ENCODE measurements at regions not wholly inside any gene's neighbourhood (a gene's known extent, or its start where the extent isn't known, plus 50 kb on each side); places are given as distances from the start of the nearest gene placed in this dataset.

DNA sequence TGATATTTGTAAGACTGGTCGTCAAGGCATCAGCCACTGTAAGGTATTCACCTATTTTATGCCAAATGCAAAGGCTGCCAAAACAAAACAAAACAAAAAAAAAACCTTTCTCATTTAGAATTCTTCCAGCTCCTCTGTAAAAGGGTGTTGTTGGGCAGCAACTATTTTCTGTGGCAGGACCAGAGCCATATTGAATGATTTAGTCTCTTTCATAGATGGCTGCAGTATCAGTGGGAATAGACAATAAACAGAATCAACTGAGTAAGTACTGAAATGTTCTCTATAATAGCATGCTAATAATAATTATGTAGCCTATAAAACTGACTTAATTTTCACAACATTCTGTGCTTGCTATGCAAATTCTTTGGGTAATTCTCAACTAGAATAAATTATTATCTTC is 389.7 kb upstream of the PABPC4L start:
- DNase-seq (ENCODE audit: extremely low spot score): no peak
- POLR2A ChIA-PET: no interaction called here

DNA sequence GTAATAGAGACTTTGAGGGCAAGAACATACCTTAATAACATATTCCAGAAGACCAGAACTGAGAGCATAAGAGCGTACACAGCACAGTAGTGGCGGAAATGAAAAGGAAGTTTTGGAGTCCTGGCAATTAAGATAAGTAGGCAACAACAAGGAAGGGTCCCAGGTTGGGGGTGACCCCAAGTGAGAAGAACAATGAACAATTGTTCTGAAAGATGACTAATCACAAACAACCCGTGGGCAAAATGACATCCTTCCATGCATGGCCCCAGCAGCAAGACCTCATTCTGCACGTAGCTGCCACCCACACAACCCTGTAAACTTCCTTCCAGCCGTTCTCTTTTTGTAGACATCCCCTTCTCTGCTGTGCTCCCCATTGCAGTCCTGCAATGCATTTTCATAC is 384.4 kb upstream of the PABPC4L start:
- ChIA-PET POLR2A (no interaction called here), CTCF (no interaction called here)
- no peak for TF ChIP-seq CTBP1 (IDR thresholded peaks at IDR 0.05; ENCODE audit: borderline replicate concordance)
- no peak for TF ChIP-seq HDGF (IDR thresholded peaks at IDR 0.05; ENCODE audit: borderline replicate concordance)
- TF ChIP-seq TARDBP (IDR thresholded peaks at IDR 0.05): no peak
- TF ChIP-seq, protein P1, sequence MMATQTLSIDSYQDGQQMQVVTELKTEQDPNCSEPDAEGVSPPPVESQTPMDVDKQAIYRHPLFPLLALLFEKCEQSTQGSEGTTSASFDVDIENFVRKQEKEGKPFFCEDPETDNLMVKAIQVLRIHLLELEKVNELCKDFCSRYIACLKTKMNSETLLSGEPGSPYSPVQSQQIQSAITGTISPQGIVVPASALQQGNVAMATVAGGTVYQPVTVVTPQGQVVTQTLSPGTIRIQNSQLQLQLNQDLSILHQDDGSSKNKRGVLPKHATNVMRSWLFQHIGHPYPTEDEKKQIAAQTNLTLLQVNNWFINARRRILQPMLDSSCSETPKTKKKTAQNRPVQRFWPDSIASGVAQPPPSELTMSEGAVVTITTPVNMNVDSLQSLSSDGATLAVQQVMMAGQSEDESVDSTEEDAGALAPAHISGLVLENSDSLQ (IDR thresholded peaks at IDR 0.05): no peak
- no peak for TF ChIP-seq FOXM1 (IDR thresholded peaks at IDR 0.05; ENCODE audit: borderline replicate concordance)
- no peak for TF ChIP-seq ZNF384 (IDR thresholded peaks at IDR 0.05)
- no peak for TF ChIP-seq BHLHE40 (IDR thresholded peaks at IDR 0.05; ENCODE audit: borderline replicate concordance)
- TF ChIP-seq LEF1 (IDR thresholded peaks at IDR 0.05; ENCODE audit: borderline replicate concordance): no peak
- TF ChIP-seq SP1 (IDR thresholded peaks at IDR 0.05): no peak
- no peak for TF ChIP-seq L3MBTL2 (conservative IDR thresholded peaks at IDR 0.05)
- TF ChIP-seq ARNT (IDR thresholded peaks at IDR 0.05): no peak
- TF ChIP-seq NFRKB (IDR thresholded peaks at IDR 0.05): no peak
- no peak for TF ChIP-seq ELF4 (IDR thresholded peaks at IDR 0.05)
- TF ChIP-seq FOXA1 (IDR thresholded peaks at IDR 0.05): no peak
- TF ChIP-seq SUZ12 (IDR thresholded peaks at IDR 0.05): no peak
- no peak for DNase-seq (ENCODE audit: extremely low spot score)

More for the DNA sequence above, 389.7 kb upstream of the PABPC4L start:
- TF ChIP-seq L3MBTL2 (conservative IDR thresholded peaks at IDR 0.05) (no peak), FOXA1 (IDR thresholded peaks at IDR 0.05) (no peak), CTBP1 (IDR thresholded peaks at IDR 0.05; ENCODE audit: borderline replicate concordance) (no peak), FOXM1 (IDR thresholded peaks at IDR 0.05; ENCODE audit: borderline replicate concordance) (no peak), BHLHE40 (IDR thresholded peaks at IDR 0.05; ENCODE audit: borderline replicate concordance) (no peak), HDGF (IDR thresholded peaks at IDR 0.05; ENCODE audit: borderline replicate concordance) (no peak), NFRKB (IDR thresholded peaks at IDR 0.05) (no peak), TARDBP (IDR thresholded peaks at IDR 0.05) (no peak), ZNF384 (IDR thresholded peaks at IDR 0.05) (no peak), FOXK2 (IDR thresholded peaks at IDR 0.05) (no peak)
- TF ChIP-seq, protein P1 (IDR thresholded peaks at IDR 0.05): no peak
- CTCF ChIA-PET: no interaction called here

DNA sequence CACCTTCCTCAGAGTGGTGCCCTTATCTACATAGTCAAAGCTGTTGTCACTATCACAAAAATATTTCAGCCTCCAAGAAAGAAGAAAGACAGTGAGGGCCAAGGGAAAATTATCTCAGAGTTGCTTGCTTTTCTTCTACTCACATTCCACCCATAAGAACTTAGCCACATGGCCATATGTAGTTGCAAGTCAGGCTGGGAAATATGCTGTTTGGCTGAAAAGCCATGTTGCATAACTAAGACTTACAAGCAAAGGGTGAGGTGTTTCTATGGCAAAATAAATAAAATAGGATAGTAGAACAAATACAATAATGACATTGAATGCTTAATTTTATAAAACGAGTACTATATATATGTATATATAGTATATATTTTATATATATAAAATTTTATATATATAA is 365.9 kb upstream of the PABPC4L start:
- CTCF ChIA-PET: no interaction called here
- no peak for DNase-seq (ENCODE audit: extremely low spot score)
- no peak for TF ChIP-seq HDGF (IDR thresholded peaks at IDR 0.05; ENCODE audit: borderline replicate concordance)
- no peak for TF ChIP-seq FOXM1 (IDR thresholded peaks at IDR 0.05; ENCODE audit: borderline replicate concordance)
- no peak for TF ChIP-seq ZNF384 (IDR thresholded peaks at IDR 0.05)
- TF ChIP-seq LEF1 (IDR thresholded peaks at IDR 0.05; ENCODE audit: borderline replicate concordance): no peak
- TF ChIP-seq ELF4 (IDR thresholded peaks at IDR 0.05): no peak
- TF ChIP-seq FOXA1 (IDR thresholded peaks at IDR 0.05): no peak
- no peak for TF ChIP-seq L3MBTL2 (conservative IDR thresholded peaks at IDR 0.05)
- TF ChIP-seq TARDBP (IDR thresholded peaks at IDR 0.05): no peak
- no peak for TF ChIP-seq FOXK2 (IDR thresholded peaks at IDR 0.05)
- no peak for TF ChIP-seq SUZ12 (IDR thresholded peaks at IDR 0.05)
- TF ChIP-seq, protein P1 (IDR thresholded peaks at IDR 0.05): no peak
- no peak for TF ChIP-seq ARNT (IDR thresholded peaks at IDR 0.05)
- no peak for TF ChIP-seq BHLHE40 (IDR thresholded peaks at IDR 0.05; ENCODE audit: borderline replicate concordance)
- no peak for TF ChIP-seq NFRKB (IDR thresholded peaks at IDR 0.05)
- no peak for TF ChIP-seq SP1 (IDR thresholded peaks at IDR 0.05)
- TF ChIP-seq CTBP1 (IDR thresholded peaks at IDR 0.05; ENCODE audit: borderline replicate concordance): no peak
- POLR2A ChIA-PET: no interaction called here

DNA sequence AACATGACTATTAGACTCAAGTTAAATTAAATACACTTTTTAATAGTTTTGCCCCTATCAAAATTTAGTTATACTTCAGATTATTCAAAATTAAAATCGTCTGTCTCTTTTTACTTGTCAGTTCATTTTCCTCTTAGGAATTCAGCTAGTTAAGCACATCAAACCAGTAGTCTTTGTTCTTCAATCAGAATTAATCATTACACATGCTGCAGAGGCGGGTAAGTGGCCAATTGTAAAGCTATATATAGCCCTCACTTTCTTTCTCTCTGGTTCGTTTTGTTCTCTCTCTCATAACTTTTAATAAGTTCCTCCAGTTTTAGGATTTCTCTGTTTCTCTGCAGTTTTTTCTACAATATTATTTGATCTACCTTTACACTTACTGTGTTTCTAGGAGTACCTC is 359.1 kb upstream of the PABPC4L start:
- POLR2A ChIA-PET: no interaction called here
- CTCF ChIA-PET: no interaction called here
- TF ChIP-seq, protein P1 (IDR thresholded peaks at IDR 0.05): no peak
- TF ChIP-seq FOXK2 (IDR thresholded peaks at IDR 0.05): no peak
- no peak for TF ChIP-seq FOXM1 (IDR thresholded peaks at IDR 0.05; ENCODE audit: borderline replicate concordance)
- TF ChIP-seq BHLHE40 (IDR thresholded peaks at IDR 0.05; ENCODE audit: borderline replicate concordance): no peak
- TF ChIP-seq CTBP1 (IDR thresholded peaks at IDR 0.05; ENCODE audit: borderline replicate concordance): no peak
- no peak for TF ChIP-seq LEF1 (IDR thresholded peaks at IDR 0.05; ENCODE audit: borderline replicate concordance)
- TF ChIP-seq ARNT (IDR thresholded peaks at IDR 0.05): no peak
- TF ChIP-seq SUZ12 (IDR thresholded peaks at IDR 0.05): no peak
- no peak for TF ChIP-seq ZNF384 (IDR thresholded peaks at IDR 0.05)
- no peak for TF ChIP-seq FOXA1 (IDR thresholded peaks at IDR 0.05)
- no peak for TF ChIP-seq L3MBTL2 (conservative IDR thresholded peaks at IDR 0.05)
- no peak for TF ChIP-seq HDGF (IDR thresholded peaks at IDR 0.05; ENCODE audit: borderline replicate concordance)
- no peak for TF ChIP-seq ELF4 (IDR thresholded peaks at IDR 0.05)
- TF ChIP-seq SP1 (IDR thresholded peaks at IDR 0.05): no peak
- no peak for TF ChIP-seq TARDBP (IDR thresholded peaks at IDR 0.05)
- no peak for TF ChIP-seq NFRKB (IDR thresholded peaks at IDR 0.05)
- DNase-seq (ENCODE audit: extremely low spot score): no peak

DNA sequence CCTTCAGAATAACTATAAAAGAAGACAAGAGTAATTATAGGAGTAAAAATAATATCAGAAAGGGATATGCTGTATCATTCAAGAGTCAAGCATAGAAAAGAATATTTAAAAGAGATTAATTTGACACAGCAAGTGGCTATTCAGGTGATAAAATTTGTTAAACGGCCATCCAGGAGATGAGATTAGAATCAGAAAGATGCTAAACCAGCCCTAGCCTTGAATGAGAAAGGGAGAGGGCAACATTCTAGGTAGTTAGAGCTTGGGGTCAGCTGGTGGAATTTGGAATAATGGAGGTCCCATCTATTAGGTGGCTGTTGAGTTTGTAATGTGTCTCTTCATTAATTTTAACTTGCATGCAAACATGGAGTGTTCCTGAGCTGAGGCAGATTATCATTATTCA is 350.5 kb upstream of the PABPC4L start:
- no peak for TF ChIP-seq LEF1 (IDR thresholded peaks at IDR 0.05; ENCODE audit: borderline replicate concordance)
- no peak for TF ChIP-seq FOXM1 (IDR thresholded peaks at IDR 0.05; ENCODE audit: borderline replicate concordance)
- no peak for TF ChIP-seq BHLHE40 (IDR thresholded peaks at IDR 0.05; ENCODE audit: borderline replicate concordance)
- POLR2A ChIA-PET: no interaction called here
- CTCF ChIA-PET: no interaction called here
- DNase-seq (ENCODE audit: extremely low spot score): no peak

DNA sequence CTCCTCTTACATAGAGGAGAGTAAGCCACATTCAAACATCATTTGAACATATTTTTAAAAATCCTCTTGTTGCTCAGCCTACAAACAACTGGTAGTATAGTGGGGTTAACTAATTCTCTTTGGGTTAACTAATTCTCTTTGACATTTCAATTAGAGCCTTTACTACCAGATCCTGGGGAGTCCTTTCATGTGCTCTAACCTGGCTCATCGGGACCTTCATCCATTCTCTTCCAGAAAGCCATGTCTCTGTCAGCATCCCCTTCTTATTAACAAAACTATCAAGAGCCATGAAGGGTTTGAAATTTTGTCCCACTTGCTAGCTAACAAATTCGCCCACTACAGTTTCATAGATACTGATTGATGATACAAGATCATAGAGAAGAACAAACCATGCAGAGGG is 349.8 kb upstream of the PABPC4L start:
- TF ChIP-seq L3MBTL2 (conservative IDR thresholded peaks at IDR 0.05) (no peak), BHLHE40 (IDR thresholded peaks at IDR 0.05; ENCODE audit: borderline replicate concordance) (no peak), NFRKB (IDR thresholded peaks at IDR 0.05) (no peak), CTBP1 (IDR thresholded peaks at IDR 0.05; ENCODE audit: borderline replicate concordance) (no peak), FOXM1 (IDR thresholded peaks at IDR 0.05; ENCODE audit: borderline replicate concordance) (no peak), SP1 (IDR thresholded peaks at IDR 0.05) (no peak), ELF4 (IDR thresholded peaks at IDR 0.05) (no peak), FOXK2 (IDR thresholded peaks at IDR 0.05) (no peak), ZNF384 (IDR thresholded peaks at IDR 0.05) (no peak)
- TF ChIP-seq, protein P1 (IDR thresholded peaks at IDR 0.05): no peak
- POLR2A ChIA-PET: no interaction called here
- CTCF ChIA-PET: no interaction called here

More for the DNA sequence above, 349.8 kb upstream of the PABPC4L start:
- no peak for DNase-seq (ENCODE audit: extremely low spot score)
